GM10266 (cell line): ENCODE measurements at regions not wholly inside any gene's neighbourhood (a gene's known extent, or its start where the extent isn't known, plus 50 kb on each side); places are given as distances from the start of the nearest gene placed in this dataset.

Experiments used
- DNase-seq: peaks from one replicate; pipeline ENCODE4 v3.0.0; 2012; ENCODE audit errors: extremely low spot score
- TF ChIP-seq, protein P1 (sequence below): IDR thresholded peaks from 2 replicates; pipeline ENCODE4 v1.5.1; 2012; ENCODE audit warnings: mild to moderate bottlenecking, low read depth; ENCODE audit not compliant: control insufficient read depth, insufficient read depth; ENCODE audit errors: missing control alignments

- DNase-seq, result no peak
- TF ChIP-seq, protein P1, sequence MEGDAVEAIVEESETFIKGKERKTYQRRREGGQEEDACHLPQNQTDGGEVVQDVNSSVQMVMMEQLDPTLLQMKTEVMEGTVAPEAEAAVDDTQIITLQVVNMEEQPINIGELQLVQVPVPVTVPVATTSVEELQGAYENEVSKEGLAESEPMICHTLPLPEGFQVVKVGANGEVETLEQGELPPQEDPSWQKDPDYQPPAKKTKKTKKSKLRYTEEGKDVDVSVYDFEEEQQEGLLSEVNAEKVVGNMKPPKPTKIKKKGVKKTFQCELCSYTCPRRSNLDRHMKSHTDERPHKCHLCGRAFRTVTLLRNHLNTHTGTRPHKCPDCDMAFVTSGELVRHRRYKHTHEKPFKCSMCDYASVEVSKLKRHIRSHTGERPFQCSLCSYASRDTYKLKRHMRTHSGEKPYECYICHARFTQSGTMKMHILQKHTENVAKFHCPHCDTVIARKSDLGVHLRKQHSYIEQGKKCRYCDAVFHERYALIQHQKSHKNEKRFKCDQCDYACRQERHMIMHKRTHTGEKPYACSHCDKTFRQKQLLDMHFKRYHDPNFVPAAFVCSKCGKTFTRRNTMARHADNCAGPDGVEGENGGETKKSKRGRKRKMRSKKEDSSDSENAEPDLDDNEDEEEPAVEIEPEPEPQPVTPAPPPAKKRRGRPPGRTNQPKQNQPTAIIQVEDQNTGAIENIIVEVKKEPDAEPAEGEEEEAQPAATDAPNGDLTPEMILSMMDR, result no peak
Observed at GRCh38 chr10:43749940-43750552, 101.4 kb upstream of the ZNF32 start.

DNA sequence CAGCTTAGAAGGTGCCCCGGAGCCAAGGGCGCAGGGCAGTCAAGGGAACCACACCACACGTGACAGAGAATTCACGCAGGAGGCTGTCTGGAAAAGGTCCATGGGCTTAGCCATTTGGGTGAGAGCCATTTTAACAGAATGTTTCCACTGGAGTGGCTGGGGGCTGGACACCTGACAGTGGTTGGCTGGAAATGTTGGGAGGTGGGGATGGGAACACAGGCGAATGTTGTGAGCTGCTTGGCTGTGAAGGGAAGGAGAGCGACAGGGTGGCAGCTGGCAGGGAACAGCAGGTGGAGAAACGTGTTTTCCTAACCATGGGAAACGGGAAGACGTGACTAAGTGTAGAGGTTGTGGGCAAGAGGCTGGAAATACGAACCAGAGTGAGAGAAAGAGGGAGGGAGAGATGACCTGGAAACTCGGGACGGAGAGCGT is 100.5 kb upstream of the ZNF32 start:
- DNase-seq, result no peak
- TF ChIP-seq, protein P1, result no peak

- TF ChIP-seq, protein P1, result no peak
- no peak for DNase-seq
Observed at GRCh38 chr10:43748560-43748959, 99.9 kb upstream of the ZNF32 start.

DNA sequence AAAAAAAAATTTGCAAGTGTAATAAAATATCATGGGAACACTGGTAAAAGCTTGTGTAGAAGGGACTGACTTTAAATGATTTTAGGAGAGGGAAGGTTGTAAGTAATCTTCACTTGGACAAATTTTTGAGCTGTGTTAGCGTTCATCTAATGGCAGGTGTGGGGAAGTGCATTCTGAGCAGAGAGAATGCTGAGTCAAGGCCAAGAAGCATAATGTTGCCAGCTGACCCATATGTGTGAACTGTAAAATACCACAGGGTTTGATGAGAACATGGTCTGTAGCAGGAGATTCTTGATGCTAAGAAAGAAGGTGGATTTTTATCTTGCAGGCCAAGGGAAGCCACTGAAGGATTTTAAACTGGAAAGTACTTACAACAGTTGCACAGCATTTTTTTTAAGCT is 98.2 kb upstream of the ZNF32 start:
- TF ChIP-seq, protein P1, result no peak
- DNase-seq, result no peak

- no peak for DNase-seq
- TF ChIP-seq, protein P1, result no peak
Observed at GRCh38 chr10:43739161-43739560, 90.5 kb upstream of the ZNF32 start.

DNA sequence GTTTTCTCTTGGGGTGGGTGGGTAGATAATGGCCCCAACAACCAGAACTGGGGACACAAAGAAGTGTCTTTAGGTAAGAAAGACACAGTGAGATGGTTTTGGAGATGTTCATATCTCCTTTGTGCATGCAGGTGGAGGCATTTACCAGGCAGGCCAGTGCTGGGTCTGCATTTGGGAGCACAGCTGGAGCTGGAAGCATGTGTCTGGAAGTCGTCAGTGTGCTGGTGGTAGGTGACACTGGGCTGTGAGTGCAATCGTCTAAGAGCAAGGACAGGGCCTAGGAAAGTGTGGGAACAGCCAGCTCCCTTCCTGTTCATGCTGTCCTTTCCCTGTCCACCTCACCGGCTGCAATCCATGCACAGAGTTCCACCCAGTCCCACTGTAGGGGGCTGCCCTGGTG is 88.3 kb upstream of the ZNF32 start:
- no peak for DNase-seq
- TF ChIP-seq, protein P1, result no peak

DNA sequence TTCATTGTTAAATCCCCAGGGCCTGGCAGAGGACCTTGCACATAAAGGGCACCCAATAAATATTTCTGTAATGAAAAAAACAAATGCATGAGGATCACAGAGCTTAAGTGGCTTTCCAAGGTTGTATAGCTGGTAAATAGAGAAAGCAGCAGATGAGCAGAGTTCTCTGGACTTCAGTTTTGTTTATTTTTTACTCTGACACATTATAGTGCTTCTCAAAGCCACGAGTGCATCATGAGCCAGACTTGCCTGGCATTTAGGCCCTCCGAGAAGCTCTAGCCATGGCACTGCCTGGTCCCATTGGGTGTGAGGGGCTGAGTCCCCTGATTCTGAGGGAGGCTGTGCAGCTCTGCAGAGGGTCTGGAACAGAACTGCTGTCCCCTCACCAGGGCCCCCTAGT is 87.2 kb upstream of the ZNF32 start:
- no peak for DNase-seq
- TF ChIP-seq, protein P1, result no peak
